Natural killer cell (primary cell): ENCODE measurements at regions not wholly inside any gene's neighbourhood (a gene's known extent, or its start where the extent isn't known, plus 50 kb on each side); places are given as distances from the start of the nearest gene placed in this dataset.
A peak's percentile ranks its signal among the peaks of the same experiment; 100 is the strongest.

Experiments
- ATAC-seq, 3 donors: fragments of 150-1000 bp in 2 of 3; fragments of 200-7000 bp in 1 of 3; cut with Tn5 transposase; 1 replicate in 1 of 3; 2 replicates in 2 of 3; pipeline ENCODE4 v1.10.0; 2021; ENCODE audit warnings: mild to moderate bottlenecking in 2 of 3, moderate library complexity in 2 of 3
- DNase-seq, 2 donors: peaks; one replicate each; pipeline versions ENCODE4 v3.0.0 to v3.0.0-alpha.2; 2013 to 2021; ENCODE audit warnings: mixed read lengths in 1 of 2
- H3K27ac ChIP-seq: one replicate; pipeline ENCODE4 v1.5.1; 2013; ENCODE audit warnings: mild to moderate bottlenecking, low read length
- H3K27me3 ChIP-seq: one replicate; pipeline ENCODE4 v1.6.1; 2013; ENCODE audit warnings: low read length; ENCODE audit not compliant: control insufficient read depth, insufficient read depth
- H3K36me3 ChIP-seq: one replicate; pipeline ENCODE4 v1.6.1; 2013; ENCODE audit warnings: low read length; ENCODE audit not compliant: control insufficient read depth, insufficient read depth
- H3K4me1 ChIP-seq: one replicate; pipeline ENCODE4 v1.6.1; 2013; ENCODE audit warnings: low read length; ENCODE audit not compliant: control insufficient read depth, insufficient read depth
- H3K4me3 ChIP-seq: one replicate; pipeline ENCODE4 v1.5.1; 2013; ENCODE audit warnings: low read length
- H3K9me3 ChIP-seq: one replicate; pipeline ENCODE4 v1.6.1; 2013; ENCODE audit warnings: low read length; ENCODE audit not compliant: control insufficient read depth, insufficient read depth
- H3K27ac Mint-ChIP-seq, 2 donors: one replicate each; pipeline ENCODE4 v1.8.0; 2022; ENCODE audit warnings: mild to moderate bottlenecking in 2 of 2, mixed read lengths in 2 of 2, moderate library complexity in 1 of 2
- H3K27me3 Mint-ChIP-seq, 2 donors: one replicate each; pipeline ENCODE4 v1.8.0; 2022; ENCODE audit warnings: low read depth in 2 of 2, mixed read lengths in 2 of 2
- H3K36me3 Mint-ChIP-seq: one replicate; pipeline ENCODE4 v1.8.0; 2022; ENCODE audit warnings: mixed read lengths
- H3K4me1 Mint-ChIP-seq, 2 donors: one replicate each; pipeline ENCODE4 v1.8.0; 2022; ENCODE audit warnings: mixed read lengths in 2 of 2
- H3K4me3 Mint-ChIP-seq: one replicate; pipeline ENCODE4 v1.8.0; 2022; ENCODE audit warnings: mild to moderate bottlenecking, moderate library complexity, mixed read lengths
- H3K9me3 Mint-ChIP-seq, 2 donors: one replicate each; pipeline ENCODE4 v1.8.0; 2022; ENCODE audit warnings: mixed read lengths in 2 of 2
- CTCF ChIP-seq: fragments of 200-600 bp; IDR thresholded peaks from one replicate; pipeline ENCODE4 v1.8.0; 2022; ENCODE audit warnings: antibody characterized with exemption
- WGBS: methylation state at CpG from one replicate; pipeline ENCODE4 v1.1.7; 2013; ENCODE audit warnings: missing lambda C conversion rate; ENCODE audit not compliant: insufficient coverage; 5-methylcytosine and 5-hydroxymethylcytosine counted together
- intact Hi-C: fragments of 100-400 bp; cut with micrococcal nuclease; formaldehyde crosslinking; loops from one replicate; pipeline ENCODE4 v1.14.2; 2022

- Mint-ChIP-seq H3K4me3 (no peak overlapping the region), H3K9me3 (no peaks in the 10 kb centered on the region), H3K36me3 (no peaks in the 10 kb centered on the region), H3K4me1 (peaks cover 0 to 16% of the 10 kb centered on the region in 2 donors), H3K27ac (no peak overlapping the region), H3K27me3 (no peaks in the 10 kb centered on the region)
- Histone ChIP-seq H3K27me3 (no peaks in the 10 kb centered on the region), H3K4me3 (no peak overlapping the region), H3K9me3 (no peaks in the 10 kb centered on the region), H3K36me3 (no peaks in the 10 kb centered on the region), H3K27ac (no peak overlapping the region), H3K4me1 (no peaks in the 10 kb centered on the region)
- intact Hi-C loops, result no loop called here
- TF ChIP-seq CTCF, result no peak
- 86% methylated on average over 11 of the region's 12 CpGs for WGBS
- ATAC-seq (no peak), DNase-seq (no peak)
Observed at GRCh38 chr10:78935697-78936407, 132.9 kb upstream of the ZMIZ1 start.

DNA sequence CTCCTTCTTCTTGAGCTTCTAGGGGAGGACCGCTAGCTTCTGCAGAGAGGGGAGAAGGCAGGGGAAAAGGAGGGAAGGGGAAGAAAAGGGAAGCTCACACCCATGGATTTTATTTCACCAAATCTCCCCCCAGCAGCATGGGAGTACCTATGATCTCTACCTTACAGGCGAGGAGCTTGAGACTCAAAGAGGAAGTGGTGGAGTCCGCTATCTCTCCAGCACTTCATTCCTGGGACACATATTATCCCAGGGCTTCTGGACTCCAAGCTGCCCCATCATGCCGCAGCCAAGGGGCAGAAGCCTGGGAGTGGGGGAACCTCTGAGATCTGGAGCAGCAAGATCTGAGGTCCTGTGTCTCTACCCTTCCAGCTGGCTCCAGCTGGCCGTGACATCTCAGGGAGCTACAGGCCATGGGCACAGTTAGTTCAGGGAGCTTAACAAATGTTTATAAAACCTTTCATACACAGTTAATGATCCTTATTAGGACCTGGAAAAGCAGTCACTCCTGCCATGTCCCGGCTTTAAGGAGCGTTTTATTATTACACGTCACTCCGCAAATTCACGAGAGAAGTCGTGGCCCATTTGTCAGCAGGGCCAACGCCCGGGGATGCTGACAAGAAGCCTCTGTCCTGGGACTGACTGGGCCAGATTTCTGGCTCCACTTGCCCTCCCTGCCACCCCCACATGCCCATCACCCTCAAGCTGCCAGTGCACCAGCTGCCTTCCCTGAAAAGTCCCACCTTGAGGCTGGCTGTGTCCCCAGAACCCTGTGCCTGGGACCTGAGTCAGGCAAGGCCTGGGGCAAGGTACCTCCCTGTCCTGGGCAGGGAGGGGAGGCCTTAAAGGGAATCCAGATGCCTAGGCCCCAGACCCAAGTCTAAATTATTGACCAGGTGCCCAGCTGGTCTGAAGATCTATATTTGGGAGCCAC lies 132.1 kb upstream of the ZMIZ1 start:
- no peak for TF ChIP-seq CTCF
- Histone ChIP-seq H3K27me3 (no peaks in the 10 kb centered on the region), H3K36me3 (no peaks in the 10 kb centered on the region), H3K4me1 (no peaks in the 10 kb centered on the region), H3K9me3 (no peaks in the 10 kb centered on the region), H3K27ac (no peak overlapping the region), H3K4me3 (no peak overlapping the region)
- Mint-ChIP-seq H3K9me3 (no peaks in the 10 kb centered on the region), H3K4me3 (no peak overlapping the region), H3K27ac (no peak overlapping the region), H3K4me1 (peaks cover 0 to 16% of the 10 kb centered on the region in 2 donors), H3K27me3 (no peaks in the 10 kb centered on the region), H3K36me3 (no peaks in the 10 kb centered on the region)
- no peak for DNase-seq
- intact Hi-C loops, result no loop called here
- ATAC-seq, result no peak
- WGBS, result 90% methylated on average over 12 of the region's 13 CpGs

- Mint-ChIP-seq H3K4me1 (peaks cover 0 to 16% of the 10 kb centered on the region in 2 donors), H3K27me3 (no peaks in the 10 kb centered on the region), H3K4me3 (no peak overlapping the region), H3K27ac (no peak overlapping the region), H3K36me3 (no peaks in the 10 kb centered on the region), H3K9me3 (no peaks in the 10 kb centered on the region)
- Histone ChIP-seq H3K9me3 (no peaks in the 10 kb centered on the region), H3K36me3 (no peaks in the 10 kb centered on the region), H3K27me3 (no peaks in the 10 kb centered on the region), H3K4me3 (no peak overlapping the region), H3K27ac (no peak overlapping the region), H3K4me1 (no peaks in the 10 kb centered on the region)
- 59% methylated on average over 5 of the region's 5 CpGs for WGBS
- TF ChIP-seq CTCF, result no peak
- intact Hi-C loops, result no loop called here
- ATAC-seq, result peak in 1 of 3 donors; percentile 10
- DNase-seq, result no peak
Observed at GRCh38 chr10:78937393-78937792, 131.4 kb upstream of the ZMIZ1 start.
